PFSK-1 (cell line): ENCODE measurements at regions not wholly inside any gene's neighbourhood (a gene's known extent, or its start where the extent isn't known, plus 50 kb on each side); places are given as distances from the start of the nearest gene placed in this dataset.

Experiments
- FOXP2 ChIP-seq: optimal IDR thresholded peaks from 2 replicates; pipeline ENCODE3; 2011; ENCODE audit warnings: borderline replicate concordance, control low read depth, inconsistent platforms; ENCODE audit not compliant: insufficient read depth; ENCODE audit errors: extremely low read length, extremely low read depth
- TAF1 ChIP-seq: IDR thresholded peaks from 2 replicates; pipeline ENCODE4 v1.6.1; 2012; ENCODE audit warnings: low read length, control low read depth, borderline replicate concordance; ENCODE audit not compliant: insufficient read depth

DNA sequence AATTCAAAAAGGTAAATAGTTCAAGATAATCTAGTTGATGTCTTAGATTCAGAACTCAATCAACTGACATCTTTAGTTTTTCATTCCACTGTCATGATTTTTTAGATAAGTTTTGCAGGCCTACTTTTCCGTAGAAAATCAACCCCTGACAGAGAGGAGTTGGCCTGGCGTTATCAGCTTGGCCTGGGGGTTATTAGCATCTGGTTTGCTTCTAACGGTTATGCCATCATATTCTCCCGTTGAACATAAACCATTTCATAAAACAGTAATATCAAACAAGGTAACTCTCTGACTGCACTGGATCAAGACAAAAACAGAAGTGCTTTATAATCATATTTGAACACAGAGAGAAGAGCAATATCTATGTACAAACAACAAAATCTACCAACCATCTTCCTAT lies 130.8 kb upstream of the PCDH20 start:
- TF ChIP-seq TAF1: no peak
- TF ChIP-seq FOXP2: no peak
